GM18951 (cell line): ENCODE measurements at regions not wholly inside any gene's neighbourhood (a gene's known extent, or its start where the extent isn't known, plus 50 kb on each side); places are given as distances from the start of the nearest gene placed in this dataset.

Experiments used
- POLR2A ChIP-seq: IDR thresholded peaks from 4 replicates; pipeline ENCODE4 v1.6.1; 2011; ENCODE audit warnings: mild to moderate bottlenecking; ENCODE audit not compliant: insufficient read length, insufficient read depth; ENCODE audit errors: extremely low read depth
- in situ Hi-C: fragments of 300-500 bp; cut with MboI; formaldehyde crosslinking; loops from one replicate; pipeline ENCODE4 v1.12.0; 2022; ENCODE audit warnings: low sequenced_read_pairs, mixed read lengths, inconsistent platforms; ENCODE audit not compliant: unreplicated experiment

GRCh38 chr6:74762841-74763240 is 443.0 kb downstream of the COL12A1 start:
- in situ Hi-C loops: no loop called here
- TF ChIP-seq POLR2A: no peak

- in situ Hi-C loops: no loop called here
- TF ChIP-seq POLR2A: no peak
These were observed 448.0 kb downstream of the COL12A1 start for GRCh38 chr6:74757813-74758212.

- TF ChIP-seq POLR2A: no peak
- in situ Hi-C loops: no loop called here
These were observed 448.9 kb downstream of the COL12A1 start for GRCh38 chr6:74756923-74757322.

- no peak for TF ChIP-seq POLR2A
- in situ Hi-C loops: no loop called here
These were observed 450.1 kb downstream of the COL12A1 start for GRCh38 chr6:74755778-74756177.

GRCh38 chr6:74755196-74755595 is 450.7 kb downstream of the COL12A1 start:
- no peak for TF ChIP-seq POLR2A
- in situ Hi-C loops: no loop called here

- no peak for TF ChIP-seq POLR2A
- in situ Hi-C loops: no loop called here
These were observed 451.8 kb downstream of the COL12A1 start for GRCh38 chr6:74753883-74754600.

- in situ Hi-C loops: no loop called here
- no peak for TF ChIP-seq POLR2A
These were observed 453.6 kb downstream of the COL12A1 start for GRCh38 chr6:74752303-74752702.

GRCh38 chr6:74750826-74751225 is 455.0 kb downstream of the COL12A1 start:
- in situ Hi-C loops: no loop called here
- no peak for TF ChIP-seq POLR2A

GRCh38 chr6:74749211-74750147 is 456.4 kb downstream of the COL12A1 start:
- no peak for TF ChIP-seq POLR2A
- in situ Hi-C loops: no loop called here

- in situ Hi-C loops: no loop called here
- no peak for TF ChIP-seq POLR2A
These were observed 460.2 kb downstream of the COL12A1 start for GRCh38 chr6:74745670-74746069.

- in situ Hi-C loops: no loop called here
- TF ChIP-seq POLR2A: no peak
These were observed 462.9 kb downstream of the COL12A1 start for GRCh38 chr6:74742793-74743508.

- in situ Hi-C loops: no loop called here
- no peak for TF ChIP-seq POLR2A
These were observed 464.2 kb downstream of the COL12A1 start for GRCh38 chr6:74741646-74742045.

GRCh38 chr6:74735304-74735703 is 470.5 kb downstream of the COL12A1 start:
- in situ Hi-C loops: no loop called here
- no peak for TF ChIP-seq POLR2A

GRCh38 chr6:74734901-74735300 is 471.0 kb downstream of the COL12A1 start:
- TF ChIP-seq POLR2A: no peak
- in situ Hi-C loops: no loop called here
